Lower leg skin (tissue), 3 donors: ENCODE measurements at regions not wholly inside any gene's neighbourhood (a gene's known extent, or its start where the extent isn't known, plus 50 kb on each side); places are given as distances from the start of the nearest gene placed in this dataset.

Source experiments
- POLR2A ChIP-seq, 2 donors: fragments of 450-650 bp; IDR thresholded peaks; one replicate each; pipeline ENCODE4 v1.6.1; 2016 to 2017; ENCODE audit warnings: antibody characterized with exemption in 2 of 2, mild to moderate bottlenecking in 1 of 2, moderate library complexity in 1 of 2
- TF ChIP-seq, protein P1 (sequence below), 3 donors: fragments of 450-650 bp; IDR thresholded peaks; one replicate each; pipeline ENCODE4 v1.5.1; 2016; ENCODE audit warnings: antibody characterized with exemption in 3 of 3, mild to moderate bottlenecking in 3 of 3, moderate library complexity in 2 of 3

DNA sequence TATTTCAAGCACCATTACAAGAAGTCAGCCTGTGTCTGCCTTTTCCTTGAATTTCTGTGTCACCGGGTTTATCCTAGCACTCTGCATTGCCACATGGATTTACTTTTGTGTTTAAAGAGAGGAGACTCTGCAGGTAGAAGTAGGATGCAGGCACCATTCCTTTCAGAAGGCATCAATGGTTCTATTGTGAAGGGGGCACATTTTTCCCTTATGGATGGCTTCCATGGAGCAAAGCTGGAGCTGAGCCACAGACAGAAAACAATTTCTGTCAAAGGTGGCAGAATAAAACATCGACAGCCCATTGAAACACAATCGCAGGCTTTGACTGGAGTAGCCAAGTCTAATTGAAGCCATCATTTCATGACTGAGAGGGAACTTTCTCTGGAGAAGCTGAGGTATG, 288.0 kb upstream of the ANKH start:
- TF ChIP-seq, protein P1, sequence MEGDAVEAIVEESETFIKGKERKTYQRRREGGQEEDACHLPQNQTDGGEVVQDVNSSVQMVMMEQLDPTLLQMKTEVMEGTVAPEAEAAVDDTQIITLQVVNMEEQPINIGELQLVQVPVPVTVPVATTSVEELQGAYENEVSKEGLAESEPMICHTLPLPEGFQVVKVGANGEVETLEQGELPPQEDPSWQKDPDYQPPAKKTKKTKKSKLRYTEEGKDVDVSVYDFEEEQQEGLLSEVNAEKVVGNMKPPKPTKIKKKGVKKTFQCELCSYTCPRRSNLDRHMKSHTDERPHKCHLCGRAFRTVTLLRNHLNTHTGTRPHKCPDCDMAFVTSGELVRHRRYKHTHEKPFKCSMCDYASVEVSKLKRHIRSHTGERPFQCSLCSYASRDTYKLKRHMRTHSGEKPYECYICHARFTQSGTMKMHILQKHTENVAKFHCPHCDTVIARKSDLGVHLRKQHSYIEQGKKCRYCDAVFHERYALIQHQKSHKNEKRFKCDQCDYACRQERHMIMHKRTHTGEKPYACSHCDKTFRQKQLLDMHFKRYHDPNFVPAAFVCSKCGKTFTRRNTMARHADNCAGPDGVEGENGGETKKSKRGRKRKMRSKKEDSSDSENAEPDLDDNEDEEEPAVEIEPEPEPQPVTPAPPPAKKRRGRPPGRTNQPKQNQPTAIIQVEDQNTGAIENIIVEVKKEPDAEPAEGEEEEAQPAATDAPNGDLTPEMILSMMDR (IDR thresholded peaks at IDR 0.05): no peak
- TF ChIP-seq POLR2A (IDR thresholded peaks at IDR 0.05): no peak
